ENCODE measurements at regions not wholly inside any gene's neighbourhood (a gene's known extent, or its start where the extent isn't known, plus 50 kb on each side); places are given as distances from the start of the nearest gene placed in this dataset.

DNA sequence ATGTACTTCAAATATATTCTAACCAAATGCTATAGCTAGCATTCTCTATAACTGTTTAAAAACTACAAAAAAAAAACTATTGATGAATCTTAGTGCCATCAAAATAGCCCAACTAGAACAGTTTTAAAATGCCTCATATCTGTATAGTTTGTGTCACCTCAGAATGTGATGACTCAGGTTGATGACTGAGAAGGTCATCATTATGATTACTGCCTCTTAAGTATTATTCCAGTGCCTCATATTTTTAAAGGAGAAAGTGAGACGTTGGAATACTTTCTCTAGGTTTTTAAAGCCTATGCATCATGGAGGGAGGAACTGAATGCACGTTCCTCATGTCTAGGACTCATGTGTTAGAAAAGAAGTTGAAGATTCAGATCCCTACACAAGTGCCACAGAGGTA is 88.2 kb downstream of the TMA16 start:
- in situ Hi-C loops (cut with MboI; ENCODE audit: low pct_unique_long_range_greater_than_20kb, low sequenced_read_pairs): no loop called here
- no peak for DNase-seq

DNA sequence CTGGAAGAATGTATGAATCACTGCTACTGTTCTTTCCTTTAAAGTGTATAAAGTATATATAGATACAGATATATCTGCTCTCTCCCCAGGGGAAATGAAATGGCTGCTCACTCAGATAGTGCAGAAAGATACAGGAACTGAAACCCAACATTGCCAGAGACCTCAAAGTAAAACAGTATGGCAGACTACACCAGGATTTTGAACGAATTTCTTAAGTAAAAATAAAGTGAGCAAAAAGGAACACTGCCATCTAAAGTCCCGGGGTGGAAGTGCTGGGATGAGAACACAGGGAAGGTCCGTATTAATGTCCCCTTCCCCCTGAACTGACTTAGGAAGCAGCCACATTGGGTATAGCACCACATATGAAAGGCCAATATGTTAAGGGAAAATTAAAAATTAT is 93.4 kb downstream of the TMA16 start:
- in situ Hi-C loops (cut with MboI; ENCODE audit: low pct_unique_long_range_greater_than_20kb, low sequenced_read_pairs): no loop called here
- DNase-seq: peak; percentile 29

DNA sequence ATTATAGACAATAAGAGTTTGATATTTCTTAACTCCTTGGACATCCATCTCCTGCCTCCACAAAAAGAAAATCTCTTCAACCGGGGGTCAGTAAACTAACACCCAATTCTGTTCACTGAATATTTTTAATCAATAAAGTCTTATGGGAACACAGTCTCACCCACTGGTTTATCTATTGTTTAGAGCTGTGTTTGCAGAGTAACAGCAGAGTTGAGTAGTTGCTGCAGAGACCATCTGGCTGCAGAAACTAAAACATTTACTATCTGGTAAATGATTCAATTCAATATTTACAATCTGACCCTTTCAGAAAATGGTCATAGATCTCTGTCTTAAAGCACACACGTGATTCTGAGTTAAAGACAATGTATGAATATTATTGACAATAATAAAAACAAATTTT is 94.0 kb downstream of the TMA16 start:
- in situ Hi-C loops (cut with MboI; ENCODE audit: low pct_unique_long_range_greater_than_20kb, low sequenced_read_pairs): no loop called here
- DNase-seq: no peak

DNA sequence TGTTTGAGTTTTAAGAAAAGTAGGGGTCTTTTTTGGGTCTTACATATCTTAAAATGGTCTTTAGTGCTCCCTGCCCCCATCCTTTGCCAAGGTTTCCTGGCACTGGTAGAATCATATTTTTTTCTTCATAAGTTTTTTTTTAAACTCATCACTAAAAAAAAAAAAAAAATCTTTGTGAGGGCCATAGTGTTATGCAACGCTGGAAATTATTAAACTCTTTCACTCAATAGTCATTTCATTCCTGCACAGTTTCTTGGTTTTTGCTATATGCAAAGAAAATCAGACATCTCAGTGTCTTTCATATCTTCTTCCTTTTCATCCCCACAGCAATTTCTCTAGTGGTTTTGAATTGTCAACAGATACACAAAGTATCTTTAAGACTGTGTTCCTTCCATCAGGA is 95.6 kb downstream of the TMA16 start:
- in situ Hi-C loops (cut with MboI; ENCODE audit: low pct_unique_long_range_greater_than_20kb, low sequenced_read_pairs): no loop called here
- DNase-seq: no peak

DNA sequence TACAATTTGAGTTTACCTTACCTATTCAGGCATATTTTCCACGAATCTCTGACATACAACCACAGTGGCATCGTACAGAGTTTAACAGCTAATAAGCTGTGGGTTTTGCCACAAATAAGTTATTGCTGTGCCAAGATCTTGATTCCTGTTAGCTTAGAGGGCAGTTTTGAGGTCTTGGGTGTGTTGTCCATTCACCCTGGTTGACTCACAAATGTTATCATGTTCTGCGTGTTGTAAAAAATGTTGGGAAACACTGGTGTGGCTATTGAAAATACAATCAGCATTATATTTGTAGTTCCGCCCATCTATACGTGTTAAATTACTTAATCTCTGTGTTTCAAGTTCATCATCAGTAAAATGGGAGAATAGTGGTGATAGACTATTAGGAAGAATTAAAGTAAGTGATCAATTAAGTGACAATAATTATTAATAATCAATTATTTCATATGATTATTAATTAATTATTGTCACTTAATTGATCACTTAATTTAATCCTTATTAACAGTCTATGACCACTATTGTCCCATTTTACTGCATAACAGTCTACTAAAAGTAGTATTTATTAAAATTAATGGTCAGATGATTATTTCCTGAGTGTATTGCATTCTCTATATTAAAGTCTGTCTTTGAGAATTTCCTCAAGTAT is 96.3 kb downstream of the TMA16 start:
- DNase-seq: no peak
- in situ Hi-C loops (cut with MboI; ENCODE audit: low pct_unique_long_range_greater_than_20kb, low sequenced_read_pairs): no loop called here

DNA sequence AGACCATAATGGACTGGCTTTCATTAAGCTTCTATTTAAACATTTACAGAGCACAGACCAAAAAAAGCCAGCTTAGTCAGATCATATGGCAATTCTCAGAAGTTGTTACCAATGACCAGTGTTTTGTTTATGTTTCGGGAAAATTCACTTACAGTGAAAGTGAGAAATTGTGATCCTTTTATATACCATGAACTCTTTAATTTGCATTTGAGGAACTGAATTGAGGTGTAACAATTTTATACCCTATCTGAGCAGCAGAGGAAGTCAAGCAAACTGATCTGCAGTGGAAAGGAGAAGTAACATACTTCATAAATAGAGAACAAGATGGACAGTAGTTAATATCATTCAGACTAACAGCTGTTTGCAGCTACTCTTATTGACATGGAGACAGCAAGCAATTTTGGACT is 97.1 kb downstream of the TMA16 start:
- DNase-seq: peak; percentile 86
- in situ Hi-C loops (cut with MboI; ENCODE audit: low pct_unique_long_range_greater_than_20kb, low sequenced_read_pairs): no loop called here

DNA sequence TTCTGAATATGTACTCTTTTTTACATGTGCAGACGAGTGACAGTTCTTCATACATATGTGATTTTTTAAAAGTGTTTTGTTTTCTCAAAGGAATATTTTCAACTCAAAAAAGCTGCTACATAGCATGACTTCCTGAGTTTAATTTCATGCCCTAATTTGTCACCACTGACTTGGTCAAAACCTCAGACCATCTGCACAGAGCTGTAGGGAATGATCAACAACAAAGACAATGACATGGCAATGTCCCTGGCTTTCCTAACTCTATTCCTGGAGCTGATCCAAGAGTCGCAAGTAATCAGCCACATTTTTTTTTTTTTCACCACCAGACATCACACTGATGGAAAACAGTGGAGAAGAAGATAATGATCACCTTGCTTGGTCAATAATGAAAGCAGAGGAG is 97.7 kb downstream of the TMA16 start:
- in situ Hi-C loops (cut with MboI; ENCODE audit: low pct_unique_long_range_greater_than_20kb, low sequenced_read_pairs): no loop called here
- peak; percentile 40 for DNase-seq

DNA sequence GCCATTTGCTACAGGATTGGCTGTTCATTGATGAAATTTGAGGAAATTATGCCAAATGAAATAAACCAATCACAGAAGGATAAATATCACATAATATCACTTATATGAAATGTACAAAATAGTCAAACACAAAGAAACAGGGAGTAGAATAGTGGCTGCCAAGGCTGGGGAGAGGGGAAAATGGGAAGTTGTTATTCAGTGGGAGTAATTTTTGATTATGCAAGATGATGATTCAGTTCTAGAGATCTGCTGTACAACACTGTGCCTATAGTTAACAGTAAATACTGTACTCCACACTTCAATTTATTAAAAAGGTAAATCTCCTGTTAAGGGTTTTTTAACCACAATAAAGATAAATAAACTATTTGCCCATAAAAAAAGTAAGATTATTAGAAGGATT is 101.1 kb downstream of the TMA16 start:
- in situ Hi-C loops (cut with MboI; ENCODE audit: low pct_unique_long_range_greater_than_20kb, low sequenced_read_pairs): no loop called here
- DNase-seq: peak; percentile 45

DNA sequence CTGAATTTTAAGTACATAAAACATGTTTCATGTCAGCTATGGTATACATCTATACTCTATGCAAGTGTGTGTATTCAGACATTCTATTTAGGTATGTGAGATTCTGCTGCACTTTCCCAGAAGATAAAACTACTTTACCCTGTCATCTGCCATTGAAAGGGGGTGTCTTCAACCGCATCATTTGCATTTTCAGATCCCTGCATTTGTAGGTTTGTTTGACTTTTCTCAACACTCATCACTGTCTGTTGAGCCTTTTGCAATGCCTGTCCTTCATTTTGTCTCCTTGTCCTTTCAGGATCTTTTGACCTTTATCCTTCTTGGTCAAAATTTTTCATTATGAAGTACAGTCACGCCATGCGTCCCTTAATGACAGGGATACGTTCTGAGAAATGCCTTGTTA is 103.5 kb downstream of the TMA16 start:
- in situ Hi-C loops (cut with MboI; ENCODE audit: low pct_unique_long_range_greater_than_20kb, low sequenced_read_pairs): no loop called here
- no peak for DNase-seq

DNA sequence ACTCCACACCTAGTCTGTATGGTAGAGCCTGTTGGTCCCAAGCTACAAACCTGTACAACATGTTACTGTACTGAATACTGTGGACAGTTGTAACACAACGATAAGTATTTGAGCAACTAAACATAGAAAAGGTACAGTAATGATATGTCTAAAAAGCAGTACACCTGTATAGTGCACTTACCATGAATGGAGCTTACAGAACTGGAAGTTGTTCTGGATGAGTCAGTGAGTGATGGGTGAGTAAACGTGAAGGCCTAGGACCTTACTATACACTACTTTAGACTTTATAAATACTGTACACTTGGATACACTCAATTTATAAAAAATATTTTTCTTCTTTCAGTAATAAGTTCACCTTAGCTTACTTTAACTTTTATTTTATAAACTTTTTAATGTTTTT is 104.0 kb downstream of the TMA16 start:
- no peak for DNase-seq
- in situ Hi-C loops (cut with MboI; ENCODE audit: low pct_unique_long_range_greater_than_20kb, low sequenced_read_pairs): no loop called here

DNA sequence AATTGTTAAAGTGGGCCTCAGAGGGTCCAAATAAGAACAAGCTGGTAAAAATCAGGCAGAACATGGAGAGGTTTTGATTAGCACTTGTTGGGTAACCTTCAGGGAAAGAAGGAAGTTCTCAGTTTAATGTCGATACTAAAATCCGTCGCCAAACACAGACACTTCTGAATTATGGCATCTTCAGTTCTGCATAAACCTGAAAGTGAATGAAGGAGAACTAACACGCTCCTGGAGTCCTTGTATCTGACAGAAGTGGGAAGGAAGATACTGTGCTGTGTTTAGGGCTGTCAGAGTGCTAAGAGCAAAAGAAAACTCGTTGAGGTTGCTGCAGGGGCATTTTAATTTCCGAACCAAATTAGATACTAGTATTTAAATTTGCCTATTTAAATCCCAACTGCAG is 106.2 kb downstream of the TMA16 start:
- peak; percentile 38 for DNase-seq
- in situ Hi-C loops (cut with MboI; ENCODE audit: low pct_unique_long_range_greater_than_20kb, low sequenced_read_pairs): no loop called here

DNA sequence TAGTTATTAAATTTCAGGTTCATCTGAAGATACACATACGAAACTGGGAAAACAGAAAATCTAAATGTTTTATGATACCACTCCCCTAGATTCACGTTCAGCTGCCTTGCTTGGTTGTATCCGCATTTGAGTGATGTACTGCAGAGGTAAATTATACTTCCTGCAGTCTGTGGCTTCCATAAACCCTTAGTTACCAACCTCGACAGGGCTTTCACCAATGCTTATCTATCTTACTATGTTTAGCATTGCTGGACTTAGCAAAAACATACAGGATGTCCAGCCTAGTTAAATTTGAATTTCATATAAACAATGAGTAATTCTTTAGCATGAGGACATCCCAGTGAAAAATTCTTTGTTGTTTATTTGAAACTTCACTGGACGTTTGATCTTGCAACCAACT is 108.8 kb downstream of the TMA16 start:
- no peak for DNase-seq
- in situ Hi-C loops (cut with MboI; ENCODE audit: low pct_unique_long_range_greater_than_20kb, low sequenced_read_pairs): no loop called here

DNA sequence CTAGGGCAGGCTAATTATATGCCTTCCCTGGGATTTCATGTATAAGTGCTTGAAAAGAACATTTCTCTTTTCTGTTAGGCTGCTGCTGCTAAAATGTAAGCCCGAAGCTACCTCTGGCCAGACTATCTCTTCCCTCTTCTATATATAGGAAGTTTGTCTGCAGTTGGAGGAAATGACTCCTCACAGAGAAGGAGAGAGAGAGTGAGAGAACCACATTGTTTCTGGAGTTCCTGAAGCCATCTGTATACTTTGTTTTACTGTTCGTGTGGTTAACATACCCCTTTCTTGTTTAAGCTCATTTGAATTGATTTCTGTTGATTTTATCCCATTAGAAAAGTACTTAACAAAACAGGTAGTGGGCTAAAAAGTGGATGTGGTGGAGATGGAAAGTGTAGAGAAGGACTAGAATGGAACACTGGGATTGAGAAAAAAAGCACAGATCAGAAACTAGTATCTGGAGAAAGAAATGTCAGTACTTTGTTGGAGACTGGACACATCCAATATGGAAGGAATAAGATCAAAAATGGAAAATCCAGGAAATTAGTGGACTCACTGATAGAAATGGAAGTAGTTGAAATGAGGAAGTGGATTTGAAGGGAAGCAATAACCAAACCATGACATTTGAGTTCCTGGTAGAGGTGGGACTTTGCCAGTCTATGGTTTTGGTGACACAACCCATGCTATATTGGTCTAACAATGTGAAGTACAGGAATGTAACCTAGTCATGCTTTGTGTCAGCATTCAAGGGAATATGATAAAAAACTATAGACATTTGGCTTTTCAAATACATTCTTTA is 112.6 kb downstream of the TMA16 start:
- peak; percentile 68 for DNase-seq
- in situ Hi-C loops (cut with MboI; ENCODE audit: low pct_unique_long_range_greater_than_20kb, low sequenced_read_pairs): no loop called here

DNA sequence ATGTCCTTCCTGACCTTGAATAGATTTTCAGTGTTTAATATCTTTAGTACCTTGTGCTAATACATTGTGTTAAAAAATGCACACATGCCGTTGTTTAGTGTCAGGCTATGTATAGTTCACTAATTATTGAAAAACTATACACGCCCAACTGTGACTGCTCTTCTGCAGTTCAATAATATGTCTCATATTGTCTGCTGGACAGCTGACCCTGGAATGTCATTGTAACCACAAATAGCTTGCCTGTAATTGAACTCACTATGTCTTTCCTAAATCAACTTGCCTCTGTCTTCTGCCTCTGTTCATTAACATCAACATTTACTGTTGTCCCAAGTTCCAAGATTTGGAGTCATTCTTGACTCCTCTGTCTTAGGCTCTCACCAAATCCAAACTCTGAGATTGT is 114.5 kb downstream of the TMA16 start:
- DNase-seq: no peak
- in situ Hi-C loops (cut with MboI; ENCODE audit: low pct_unique_long_range_greater_than_20kb, low sequenced_read_pairs): no loop called here

DNA sequence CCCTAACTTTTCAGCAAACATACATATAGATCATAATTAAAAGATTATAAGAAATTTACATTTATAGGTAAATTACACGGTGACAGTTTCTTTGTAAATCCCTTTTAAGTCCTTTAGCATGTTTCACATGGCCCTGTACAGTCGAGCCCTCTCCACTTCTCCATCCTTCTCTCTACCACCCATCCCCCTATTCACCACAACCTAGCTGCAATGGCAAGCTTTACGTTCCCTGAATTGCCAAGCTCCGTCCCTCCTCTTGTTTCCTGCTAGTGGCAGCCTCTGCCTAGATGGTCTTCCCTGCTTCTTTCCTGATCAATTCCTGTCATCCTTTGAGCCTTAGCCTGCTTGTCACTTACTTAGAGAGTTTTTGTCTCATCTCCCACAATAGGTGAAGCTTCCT is 116.2 kb downstream of the TMA16 start:
- DNase-seq: no peak

DNA sequence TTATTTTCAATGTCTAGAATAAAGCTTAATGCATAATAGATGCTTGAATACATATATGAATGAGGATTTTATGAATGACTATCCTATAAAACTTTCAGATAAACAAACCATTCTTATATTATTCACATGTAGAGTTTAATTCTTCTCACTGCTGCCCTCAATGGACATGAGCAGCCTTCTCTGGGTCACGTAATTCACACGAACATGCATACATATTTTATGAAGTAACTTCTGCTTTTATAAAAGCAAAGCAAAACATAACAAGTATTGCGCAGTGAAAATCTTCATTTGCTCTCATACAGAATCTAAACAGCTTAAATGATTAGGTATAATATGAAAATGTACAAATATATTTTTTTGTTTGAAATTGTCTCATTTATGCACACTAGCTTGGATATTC is 116.7 kb downstream of the TMA16 start:
- DNase-seq: peak; percentile 29
- in situ Hi-C loops (cut with MboI; ENCODE audit: low pct_unique_long_range_greater_than_20kb, low sequenced_read_pairs): no loop called here

More for the DNA sequence above, 116.2 kb downstream of the TMA16 start:
- in situ Hi-C loops (cut with MboI; ENCODE audit: low pct_unique_long_range_greater_than_20kb, low sequenced_read_pairs): no loop called here

DNA sequence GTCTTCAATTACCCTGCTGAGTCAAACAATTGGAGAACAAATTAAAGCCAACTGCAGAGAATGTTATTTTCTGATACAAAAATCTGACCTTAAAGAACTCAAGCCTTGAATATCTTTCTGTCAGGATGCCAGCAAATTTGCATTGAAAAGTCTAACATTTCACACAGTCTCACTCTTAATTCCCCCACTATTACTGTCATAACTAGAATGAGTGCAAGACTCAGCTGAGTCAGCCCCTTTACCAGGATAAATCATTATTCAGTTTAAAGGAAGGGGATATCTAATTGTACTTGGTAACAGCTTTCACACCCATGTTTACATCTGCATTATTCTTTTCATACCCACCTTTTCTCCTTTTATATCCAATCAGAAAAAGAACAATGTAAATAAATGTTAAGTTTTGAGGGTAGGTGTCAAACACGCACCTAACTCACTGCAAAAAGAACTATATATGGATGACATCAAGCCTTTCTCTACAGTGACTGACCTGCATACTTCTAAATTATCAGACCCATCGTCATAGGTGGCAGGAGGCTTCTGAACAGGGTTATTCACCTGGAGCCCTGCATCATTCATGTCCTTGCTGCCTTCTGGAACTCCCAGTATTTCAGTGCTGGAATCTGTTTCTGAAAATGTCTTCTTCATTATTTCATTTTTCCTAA is 117.4 kb downstream of the TMA16 start:
- in situ Hi-C loops (cut with MboI; ENCODE audit: low pct_unique_long_range_greater_than_20kb, low sequenced_read_pairs): no loop called here
- no peak for DNase-seq

DNA sequence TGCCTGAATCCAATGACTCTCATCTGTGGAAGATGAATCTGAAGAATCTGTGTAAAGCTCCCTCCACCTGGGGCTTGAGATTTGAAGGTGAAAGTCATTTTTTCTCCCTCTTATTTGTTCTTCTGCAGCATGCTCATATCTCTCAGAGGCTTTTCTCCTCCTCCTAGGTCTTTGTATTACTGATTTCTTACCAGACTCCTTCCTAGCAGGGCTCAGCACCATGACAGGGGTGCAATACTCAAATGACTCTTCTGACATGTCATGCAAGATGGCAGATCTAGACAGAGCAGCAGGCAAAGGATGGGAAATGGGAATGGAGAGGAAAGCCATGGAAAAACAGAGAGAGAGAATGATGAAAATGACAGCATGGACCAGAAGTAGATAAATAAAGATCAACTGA is 118.3 kb downstream of the TMA16 start:
- no peak for DNase-seq
- in situ Hi-C loops (cut with MboI; ENCODE audit: low pct_unique_long_range_greater_than_20kb, low sequenced_read_pairs): no loop called here

DNA sequence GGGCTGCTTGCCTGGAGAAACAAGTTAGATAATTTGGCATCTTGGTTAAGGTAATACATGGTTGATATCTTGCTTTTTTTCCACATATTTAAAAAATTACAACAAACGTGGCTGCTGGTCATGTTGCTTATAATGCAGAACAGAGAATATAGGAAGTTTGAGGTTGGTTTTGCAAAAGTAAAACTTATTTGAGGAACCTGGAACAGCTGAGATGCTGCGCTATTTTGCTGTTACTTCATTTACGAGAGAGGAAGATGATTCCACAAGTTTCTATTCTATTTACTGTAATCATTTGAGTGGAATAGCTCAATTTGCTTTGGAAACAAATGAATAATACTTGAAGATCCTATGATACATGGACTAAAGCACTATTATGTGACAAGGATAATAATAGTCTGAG is 118.9 kb downstream of the TMA16 start:
- peak; percentile 26 for DNase-seq
- in situ Hi-C loops (cut with MboI; ENCODE audit: low pct_unique_long_range_greater_than_20kb, low sequenced_read_pairs): no loop called here

DNA sequence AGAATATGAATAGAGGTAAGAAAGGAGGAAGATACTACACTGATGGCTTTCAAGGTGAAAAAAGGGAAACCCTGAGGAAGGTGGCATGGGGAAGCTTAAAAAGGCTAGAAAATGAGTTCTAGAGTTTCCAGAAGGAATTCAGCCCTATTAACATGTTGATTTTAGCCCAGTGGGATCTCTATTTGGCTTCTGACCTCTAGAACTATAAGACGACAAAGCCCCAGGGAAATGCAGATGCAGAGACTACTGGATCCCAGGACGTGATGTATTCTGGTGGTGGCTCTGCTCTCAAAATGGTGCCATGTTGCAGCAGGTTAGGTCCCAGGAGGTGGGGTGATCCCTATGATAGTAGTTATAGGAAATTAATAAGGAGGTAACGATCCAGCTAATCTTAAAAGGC is 120.4 kb downstream of the TMA16 start:
- in situ Hi-C loops (cut with MboI; ENCODE audit: low pct_unique_long_range_greater_than_20kb, low sequenced_read_pairs): no loop called here
- DNase-seq: no peak

Measured in KBM-7 (cell line).